GM23338 (cell line): ENCODE measurements at regions not wholly inside any gene's neighbourhood (a gene's known extent, or its start where the extent isn't known, plus 50 kb on each side); places are given as distances from the start of the nearest gene placed in this dataset.

ENCODE experiments used
- ATAC-seq: fragments of 200-7000 bp; cut with Tn5 transposase; 3 replicates; pipeline ENCODE4 v1.9.1; 2020
- DNase-seq: peaks from one replicate; pipeline ENCODE4 v3.0.0-alpha.2; 2015; ENCODE audit warnings: low spot score
- H2AFZ ChIP-seq: fragments of 200-600 bp; sonication (generic); 2 replicates; pipeline ENCODE4 v1.8.0; 2016; ENCODE audit warnings: antibody characterized with exemption, mild to moderate bottlenecking, moderate library complexity
- H3F3A ChIP-seq: fragments of 200-600 bp; sonication (generic); replicated peaks from 2 replicates; pipeline ENCODE4 v1.8.0; 2017; ENCODE audit warnings: antibody characterized with exemption, mixed run types, low read depth
- H3K27ac ChIP-seq: fragments of 200-600 bp; sonication (generic); 2 replicates; pipeline ENCODE4 v1.6.1; 2016; ENCODE audit warnings: low read depth
- H3K27me3 ChIP-seq: fragments of 200-600 bp; sonication (generic); 2 replicates; pipeline ENCODE4 v1.8.0; 2016; ENCODE audit warnings: mild to moderate bottlenecking, mixed run types, moderate library complexity; ENCODE audit not compliant: insufficient read depth
- H3K36me3 ChIP-seq: fragments of 200-600 bp; sonication (generic); 2 replicates; pipeline ENCODE4 v1.8.0; 2016; ENCODE audit warnings: mild to moderate bottlenecking; ENCODE audit not compliant: insufficient read depth
- H3K4me1 ChIP-seq: fragments of 200-600 bp; sonication (generic); 2 replicates; pipeline ENCODE4 v1.8.0; 2016; ENCODE audit warnings: mild to moderate bottlenecking, moderate library complexity; ENCODE audit not compliant: insufficient read depth
- H3K4me2 ChIP-seq: fragments of 200-600 bp; sonication (generic); 2 replicates; pipeline ENCODE4 v1.7.1; 2017; ENCODE audit warnings: mixed run types
- H3K4me3 ChIP-seq: fragments of 200-600 bp; sonication (generic); 2 replicates; pipeline ENCODE4 v1.6.1; 2016; ENCODE audit warnings: mixed run types
- H3K79me2 ChIP-seq: fragments of 200-600 bp; sonication (generic); replicated peaks from 2 replicates; pipeline ENCODE4 v1.8.0; 2017; ENCODE audit warnings: mild to moderate bottlenecking; ENCODE audit not compliant: insufficient read depth
- H3K9me2 ChIP-seq: fragments of 200-600 bp; sonication (generic); 2 replicates; pipeline ENCODE4 v1.8.0; 2017; ENCODE audit not compliant: insufficient read depth
- H4K20me1 ChIP-seq: fragments of 200-600 bp; sonication (generic); replicated peaks from 2 replicates; pipeline ENCODE4 v1.8.0; 2017; ENCODE audit warnings: mild to moderate bottlenecking; ENCODE audit not compliant: insufficient read depth
- H3K27ac Mint-ChIP-seq: 2 replicates; pipeline ENCODE4 v1.8.0; 2020; ENCODE audit warnings: inconsistent platforms, mild to moderate bottlenecking, moderate library complexity, mixed read lengths
- H3K27me3 Mint-ChIP-seq: 3 replicates; pipeline ENCODE4 v1.8.0; 2022; ENCODE audit warnings: low read depth, mild to moderate bottlenecking, moderate library complexity, mixed read lengths, inconsistent platforms; ENCODE audit not compliant: insufficient read depth, poor library complexity
- H3K36me3 Mint-ChIP-seq: 3 replicates; pipeline ENCODE4 v1.8.0; 2021; ENCODE audit warnings: low read depth, mild to moderate bottlenecking, inconsistent platforms, moderate library complexity, mixed read lengths
- H3K4me1 Mint-ChIP-seq: 3 replicates; pipeline ENCODE4 v1.8.0; 2020; ENCODE audit warnings: mild to moderate bottlenecking, inconsistent platforms, mixed read lengths
- H3K4me3 Mint-ChIP-seq: 3 replicates; pipeline ENCODE4 v1.8.0; 2021; ENCODE audit warnings: moderate library complexity, mild to moderate bottlenecking, inconsistent platforms, mixed read lengths
- H3K9me3 Mint-ChIP-seq: 3 replicates; pipeline ENCODE4 v1.8.0; 2020; ENCODE audit warnings: moderate library complexity, mild to moderate bottlenecking, inconsistent platforms, mixed read lengths
- CREB1 ChIP-seq: fragments of 250-450 bp; sonication (Bioruptor Pico); IDR thresholded peaks from 2 replicates; pipeline ENCODE4 v1.5.0; 2020; ENCODE audit warnings: low read depth, mild to moderate bottlenecking, moderate library complexity
- EZH2 ChIP-seq: fragments of 200-600 bp; sonication (generic); IDR thresholded peaks from one replicate; pipeline ENCODE4 v1.8.0; 2017; ENCODE audit warnings: antibody characterized with exemption, mild to moderate bottlenecking, low read depth; ENCODE audit not compliant: unreplicated experiment
- EZH2phosphoT487 ChIP-seq: fragments of 200-600 bp; sonication (generic); IDR thresholded peaks from one replicate; pipeline ENCODE4 v1.8.1; 2018; ENCODE audit warnings: antibody characterized with exemption; ENCODE audit not compliant: unreplicated experiment
- JUNB ChIP-seq: IDR thresholded peaks from one replicate; pipeline ENCODE4 v1.6.1; 2016; ENCODE audit warnings: antibody characterized with exemption; ENCODE audit not compliant: unreplicated experiment
- NANOG ChIP-seq: IDR thresholded peaks from 2 replicates; pipeline ENCODE4 v1.6.1; 2016; ENCODE audit warnings: antibody characterized with exemption, borderline replicate concordance
- STAT1 ChIP-seq: IDR thresholded peaks from one replicate; pipeline ENCODE4 v1.6.1; 2016; ENCODE audit warnings: antibody characterized with exemption; ENCODE audit not compliant: unreplicated experiment
- ZNF114 ChIP-seq: fragments of 250-450 bp; sonication (Bioruptor Pico); IDR thresholded peaks from 2 replicates; pipeline ENCODE4 v1.5.0; 2020; ENCODE audit warnings: mild to moderate bottlenecking, moderate library complexity
- ZNF331 ChIP-seq: fragments of 250-450 bp; sonication (Bioruptor Pico); IDR thresholded peaks from 2 replicates; pipeline ENCODE4 v1.5.0; 2020; ENCODE audit warnings: low read depth, mild to moderate bottlenecking, moderate library complexity
- TF ChIP-seq, protein P1 (sequence below), 2 experiments: fragments of 200-600 bp in 1 of 2; sonication (generic) in 1 of 2; conservative IDR thresholded peaks; 2 replicates each; pipeline versions ENCODE4 v1.5.1 to v1.6.1; 2016 to 2017; ENCODE audit warnings: antibody characterized with exemption in 2 of 2, low read depth in 2 of 2, mild to moderate bottlenecking in 2 of 2, moderate library complexity in 1 of 2
- TF ChIP-seq, protein P2 (sequence below): fragments of 250-450 bp; sonication (Bioruptor Pico); IDR thresholded peaks from 2 replicates; pipeline ENCODE4 v1.5.0; 2020; ENCODE audit warnings: mild to moderate bottlenecking, moderate library complexity

DNA sequence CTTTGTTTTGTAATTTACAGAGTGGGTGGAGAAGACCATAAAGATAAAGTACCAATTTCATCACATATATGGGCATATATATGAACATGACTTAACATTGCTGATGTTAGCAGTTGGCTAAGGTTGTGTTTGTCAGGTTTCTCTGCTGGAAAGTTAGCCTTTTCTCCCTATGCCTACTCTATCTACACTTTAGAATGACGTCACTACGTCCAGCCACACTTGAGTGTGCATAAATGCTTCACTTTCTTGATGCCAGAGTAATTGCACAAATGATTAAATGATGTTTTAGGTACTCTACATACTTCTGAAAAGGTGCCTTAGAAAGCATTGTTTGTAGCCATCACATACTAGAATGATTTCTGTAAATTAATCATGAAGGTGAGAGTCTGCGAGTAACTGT lies 759.2 kb upstream of the MGAT4C start:
- H3K4me1 ChIP-seq, result no peaks in the 10 kb centered on the region
- Mint-ChIP-seq H3K9me3 (no peaks in the 10 kb centered on the region), H3K36me3 (no peaks in the 10 kb centered on the region), H3K27me3 (no peaks in the 10 kb centered on the region), H3K27ac (no peak overlapping the region), H3K4me1 (no peaks in the 10 kb centered on the region), H3K4me3 (no peak overlapping the region)
- no peak overlapping the region for H3K27ac ChIP-seq
- H3K79me2 ChIP-seq, result no peaks in the 10 kb centered on the region
- no peaks in the 10 kb centered on the region for H3K27me3 ChIP-seq
- H3F3A ChIP-seq, result no peaks in the 10 kb centered on the region
- no peaks in the 10 kb centered on the region for H4K20me1 ChIP-seq
- DNase-seq (no peak), ATAC-seq (no peak)
- H2AFZ ChIP-seq, result no peak overlapping the region
- H3K36me3 ChIP-seq, result no peaks in the 10 kb centered on the region
- TF ChIP-seq EZH2 (no peak), JUNB (no peak), EZH2phosphoT487 (no peak), CREB1 (CRISPR knock-in tag) (no peak), ZNF331 (CRISPR knock-in tag) (no peak), STAT1 (no peak), ZNF114 (CRISPR knock-in tag) (no peak), NANOG (no peak)
- TF ChIP-seq, protein P1, sequence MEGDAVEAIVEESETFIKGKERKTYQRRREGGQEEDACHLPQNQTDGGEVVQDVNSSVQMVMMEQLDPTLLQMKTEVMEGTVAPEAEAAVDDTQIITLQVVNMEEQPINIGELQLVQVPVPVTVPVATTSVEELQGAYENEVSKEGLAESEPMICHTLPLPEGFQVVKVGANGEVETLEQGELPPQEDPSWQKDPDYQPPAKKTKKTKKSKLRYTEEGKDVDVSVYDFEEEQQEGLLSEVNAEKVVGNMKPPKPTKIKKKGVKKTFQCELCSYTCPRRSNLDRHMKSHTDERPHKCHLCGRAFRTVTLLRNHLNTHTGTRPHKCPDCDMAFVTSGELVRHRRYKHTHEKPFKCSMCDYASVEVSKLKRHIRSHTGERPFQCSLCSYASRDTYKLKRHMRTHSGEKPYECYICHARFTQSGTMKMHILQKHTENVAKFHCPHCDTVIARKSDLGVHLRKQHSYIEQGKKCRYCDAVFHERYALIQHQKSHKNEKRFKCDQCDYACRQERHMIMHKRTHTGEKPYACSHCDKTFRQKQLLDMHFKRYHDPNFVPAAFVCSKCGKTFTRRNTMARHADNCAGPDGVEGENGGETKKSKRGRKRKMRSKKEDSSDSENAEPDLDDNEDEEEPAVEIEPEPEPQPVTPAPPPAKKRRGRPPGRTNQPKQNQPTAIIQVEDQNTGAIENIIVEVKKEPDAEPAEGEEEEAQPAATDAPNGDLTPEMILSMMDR (conservative IDR thresholded peaks at IDR 0.05; ENCODE audit: low read depth in 2 of 2), result no peak
- TF ChIP-seq, protein P2, sequence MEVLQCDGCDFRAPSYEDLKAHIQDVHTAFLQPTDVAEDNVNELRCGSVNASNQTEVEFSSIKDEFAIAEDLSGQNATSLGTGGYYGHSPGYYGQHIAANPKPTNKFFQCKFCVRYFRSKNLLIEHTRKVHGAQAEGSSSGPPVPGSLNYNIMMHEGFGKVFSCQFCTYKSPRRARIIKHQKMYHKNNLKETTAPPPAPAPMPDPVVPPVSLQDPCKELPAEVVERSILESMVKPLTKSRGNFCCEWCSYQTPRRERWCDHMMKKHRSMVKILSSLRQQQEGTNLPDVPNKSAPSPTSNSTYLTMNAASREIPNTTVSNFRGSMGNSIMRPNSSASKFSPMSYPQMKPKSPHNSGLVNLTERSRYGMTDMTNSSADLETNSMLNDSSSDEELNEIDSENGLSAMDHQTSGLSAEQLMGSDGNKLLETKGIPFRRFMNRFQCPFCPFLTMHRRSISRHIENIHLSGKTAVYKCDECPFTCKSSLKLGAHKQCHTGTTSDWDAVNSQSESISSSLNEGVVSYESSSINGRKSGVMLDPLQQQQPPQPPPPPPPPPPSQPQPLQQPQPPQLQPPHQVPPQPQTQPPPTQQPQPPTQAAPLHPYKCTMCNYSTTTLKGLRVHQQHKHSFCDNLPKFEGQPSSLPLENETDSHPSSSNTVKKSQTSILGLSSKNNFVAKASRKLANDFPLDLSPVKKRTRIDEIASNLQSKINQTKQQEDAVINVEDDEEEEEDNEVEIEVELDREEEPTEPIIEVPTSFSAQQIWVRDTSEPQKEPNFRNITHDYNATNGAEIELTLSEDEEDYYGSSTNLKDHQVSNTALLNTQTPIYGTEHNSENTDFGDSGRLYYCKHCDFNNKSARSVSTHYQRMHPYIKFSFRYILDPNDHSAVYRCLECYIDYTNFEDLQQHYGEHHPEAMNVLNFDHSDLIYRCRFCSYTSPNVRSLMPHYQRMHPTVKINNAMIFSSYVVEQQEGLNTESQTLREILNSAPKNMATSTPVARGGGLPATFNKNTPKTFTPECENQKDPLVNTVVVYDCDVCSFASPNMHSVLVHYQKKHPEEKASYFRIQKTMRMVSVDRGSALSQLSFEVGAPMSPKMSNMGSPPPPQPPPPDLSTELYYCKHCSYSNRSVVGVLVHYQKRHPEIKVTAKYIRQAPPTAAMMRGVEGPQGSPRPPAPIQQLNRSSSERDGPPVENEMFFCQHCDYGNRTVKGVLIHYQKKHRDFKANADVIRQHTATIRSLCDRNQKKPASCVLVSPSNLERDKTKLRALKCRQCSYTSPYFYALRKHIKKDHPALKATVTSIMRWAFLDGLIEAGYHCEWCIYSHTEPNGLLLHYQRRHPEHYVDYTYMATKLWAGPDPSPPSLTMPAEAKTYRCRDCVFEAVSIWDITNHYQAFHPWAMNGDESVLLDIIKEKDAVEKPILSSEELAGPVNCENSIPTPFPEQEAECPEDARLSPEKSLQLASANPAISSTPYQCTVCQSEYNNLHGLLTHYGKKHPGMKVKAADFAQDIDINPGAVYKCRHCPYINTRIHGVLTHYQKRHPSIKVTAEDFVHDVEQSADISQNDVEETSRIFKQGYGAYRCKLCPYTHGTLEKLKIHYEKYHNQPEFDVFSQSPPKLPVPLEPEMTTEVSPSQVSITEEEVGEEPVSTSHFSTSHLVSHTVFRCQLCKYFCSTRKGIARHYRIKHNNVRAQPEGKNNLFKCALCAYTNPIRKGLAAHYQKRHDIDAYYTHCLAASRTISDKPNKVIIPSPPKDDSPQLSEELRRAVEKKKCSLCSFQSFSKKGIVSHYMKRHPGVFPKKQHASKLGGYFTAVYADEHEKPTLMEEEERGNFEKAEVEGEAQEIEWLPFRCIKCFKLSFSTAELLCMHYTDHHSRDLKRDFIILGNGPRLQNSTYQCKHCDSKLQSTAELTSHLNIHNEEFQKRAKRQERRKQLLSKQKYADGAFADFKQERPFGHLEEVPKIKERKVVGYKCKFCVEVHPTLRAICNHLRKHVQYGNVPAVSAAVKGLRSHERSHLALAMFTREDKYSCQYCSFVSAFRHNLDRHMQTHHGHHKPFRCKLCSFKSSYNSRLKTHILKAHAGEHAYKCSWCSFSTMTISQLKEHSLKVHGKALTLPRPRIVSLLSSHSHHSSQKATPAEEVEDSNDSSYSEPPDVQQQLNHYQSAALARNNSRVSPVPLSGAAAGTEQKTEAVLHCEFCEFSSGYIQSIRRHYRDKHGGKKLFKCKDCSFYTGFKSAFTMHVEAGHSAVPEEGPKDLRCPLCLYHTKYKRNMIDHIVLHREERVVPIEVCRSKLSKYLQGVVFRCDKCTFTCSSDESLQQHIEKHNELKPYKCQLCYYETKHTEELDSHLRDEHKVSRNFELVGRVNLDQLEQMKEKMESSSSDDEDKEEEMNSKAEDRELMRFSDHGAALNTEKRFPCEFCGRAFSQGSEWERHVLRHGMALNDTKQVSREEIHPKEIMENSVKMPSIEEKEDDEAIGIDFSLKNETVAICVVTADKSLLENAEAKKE, result no peak
- H3K4me2 ChIP-seq, result no peak overlapping the region
- H3K4me3 ChIP-seq, result no peak overlapping the region
- H3K9me2 ChIP-seq, result 0 out of 2 replicates have a peak, but pooled peaks cover 3% of the 10 kb centered on the region
